ENCODE measurements at regions not wholly inside any gene's neighbourhood (a gene's known extent, or its start where the extent isn't known, plus 50 kb on each side); places are given as distances from the start of the nearest gene placed in this dataset.

DNA sequence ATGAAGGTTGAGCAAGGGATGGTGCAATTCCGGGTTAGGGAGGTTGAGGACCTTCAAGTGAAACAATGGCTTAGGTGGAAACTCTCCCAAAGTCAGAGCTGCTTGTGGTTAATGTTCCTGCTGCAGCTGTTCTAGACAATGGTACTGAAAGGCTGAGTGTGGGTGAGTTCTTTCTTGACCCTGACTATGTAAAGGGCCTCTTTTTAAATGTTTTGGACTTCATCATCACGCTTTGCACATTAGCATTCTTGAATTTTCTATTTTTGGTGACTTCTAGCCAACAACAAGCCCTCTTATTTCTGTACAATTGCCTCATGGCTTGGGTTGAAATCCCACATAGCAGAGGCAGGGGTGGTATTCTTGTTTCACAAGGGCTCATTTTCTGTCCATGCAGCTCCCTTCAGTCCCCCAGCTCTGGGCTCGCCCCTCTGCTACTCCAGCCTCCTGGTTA, 136.3 kb upstream of the ANKRD55 start:
- Histone ChIP-seq H3K9ac (ENCODE audit: low read depth in 2 of 2, low read length in 2 of 2) (no peak overlapping the region), H3K4me1 (no peaks in the 10 kb centered on the region), H3K4me3 (no peak overlapping the region), H3K9me3 (no peaks in the 10 kb centered on the region), H3K27me3 (no peaks in the 10 kb centered on the region), H3K27ac (no peak overlapping the region), H3K36me3 (no peaks in the 10 kb centered on the region)
- DNase-seq, result no peak
- TF ChIP-seq, protein P1, sequence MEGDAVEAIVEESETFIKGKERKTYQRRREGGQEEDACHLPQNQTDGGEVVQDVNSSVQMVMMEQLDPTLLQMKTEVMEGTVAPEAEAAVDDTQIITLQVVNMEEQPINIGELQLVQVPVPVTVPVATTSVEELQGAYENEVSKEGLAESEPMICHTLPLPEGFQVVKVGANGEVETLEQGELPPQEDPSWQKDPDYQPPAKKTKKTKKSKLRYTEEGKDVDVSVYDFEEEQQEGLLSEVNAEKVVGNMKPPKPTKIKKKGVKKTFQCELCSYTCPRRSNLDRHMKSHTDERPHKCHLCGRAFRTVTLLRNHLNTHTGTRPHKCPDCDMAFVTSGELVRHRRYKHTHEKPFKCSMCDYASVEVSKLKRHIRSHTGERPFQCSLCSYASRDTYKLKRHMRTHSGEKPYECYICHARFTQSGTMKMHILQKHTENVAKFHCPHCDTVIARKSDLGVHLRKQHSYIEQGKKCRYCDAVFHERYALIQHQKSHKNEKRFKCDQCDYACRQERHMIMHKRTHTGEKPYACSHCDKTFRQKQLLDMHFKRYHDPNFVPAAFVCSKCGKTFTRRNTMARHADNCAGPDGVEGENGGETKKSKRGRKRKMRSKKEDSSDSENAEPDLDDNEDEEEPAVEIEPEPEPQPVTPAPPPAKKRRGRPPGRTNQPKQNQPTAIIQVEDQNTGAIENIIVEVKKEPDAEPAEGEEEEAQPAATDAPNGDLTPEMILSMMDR (IDR thresholded peaks at IDR 0.05), result no peak
- intact Hi-C loops (cut with DNase I), result no loop called here

DNA sequence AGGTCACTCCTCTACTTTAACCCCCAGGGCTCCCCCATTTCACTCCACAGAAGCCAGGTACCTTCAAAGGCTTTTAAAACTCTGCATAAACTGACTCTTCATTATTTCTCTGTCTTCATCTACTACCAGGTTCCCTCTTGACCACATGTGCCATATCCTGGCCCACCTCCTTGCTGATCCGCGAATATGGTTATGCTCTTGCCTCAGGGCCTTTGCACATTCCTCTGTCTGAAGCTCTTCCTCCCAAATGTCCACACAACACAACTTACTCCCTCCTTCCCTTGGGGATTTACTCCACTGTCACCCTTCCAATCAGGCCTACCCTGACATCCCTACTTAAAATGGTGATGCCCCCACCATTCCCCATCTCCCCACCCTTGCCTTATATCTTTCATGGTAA, 134.6 kb upstream of the ANKRD55 start:
- Histone ChIP-seq H3K4me1 (no peaks in the 10 kb centered on the region), H3K9me3 (no peaks in the 10 kb centered on the region), H3K27ac (no peak overlapping the region), H3K36me3 (no peaks in the 10 kb centered on the region), H3K9ac (ENCODE audit: low read depth in 2 of 2, low read length in 2 of 2) (no peak overlapping the region), H3K27me3 (no peaks in the 10 kb centered on the region), H3K4me3 (no peak overlapping the region)
- DNase-seq, result no peak
- TF ChIP-seq, protein P1 (IDR thresholded peaks at IDR 0.05), result no peak
- intact Hi-C loops (cut with DNase I), result no loop called here

DNA sequence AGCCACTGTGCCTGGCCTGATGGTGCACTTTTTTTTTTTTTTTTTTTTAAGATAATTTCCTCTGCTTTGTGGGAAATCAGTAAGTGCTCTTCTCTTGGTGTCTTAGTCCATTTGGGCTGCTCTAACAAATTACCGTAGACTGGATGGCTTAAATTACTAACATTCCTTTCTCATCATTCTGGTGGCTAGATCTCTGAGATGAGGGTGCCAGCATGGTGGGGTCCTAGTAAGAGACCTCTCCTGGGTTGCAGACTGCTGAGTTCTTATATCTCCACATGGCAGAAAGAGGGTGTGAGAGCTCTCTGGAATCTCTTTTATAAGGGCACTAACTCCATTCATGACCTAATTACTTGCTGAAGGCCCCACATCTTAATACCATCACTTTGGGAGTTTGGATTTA, 133.9 kb upstream of the ANKRD55 start:
- intact Hi-C loops (cut with DNase I), result no loop called here
- Histone ChIP-seq H3K4me1 (no peaks in the 10 kb centered on the region), H3K9me3 (no peaks in the 10 kb centered on the region), H3K36me3 (no peaks in the 10 kb centered on the region), H3K27me3 (no peaks in the 10 kb centered on the region), H3K4me3 (no peak overlapping the region), H3K9ac (ENCODE audit: low read depth in 2 of 2, low read length in 2 of 2) (no peak overlapping the region), H3K27ac (no peak overlapping the region)
- no peak for DNase-seq
- TF ChIP-seq, protein P1 (IDR thresholded peaks at IDR 0.05), result no peak

DNA sequence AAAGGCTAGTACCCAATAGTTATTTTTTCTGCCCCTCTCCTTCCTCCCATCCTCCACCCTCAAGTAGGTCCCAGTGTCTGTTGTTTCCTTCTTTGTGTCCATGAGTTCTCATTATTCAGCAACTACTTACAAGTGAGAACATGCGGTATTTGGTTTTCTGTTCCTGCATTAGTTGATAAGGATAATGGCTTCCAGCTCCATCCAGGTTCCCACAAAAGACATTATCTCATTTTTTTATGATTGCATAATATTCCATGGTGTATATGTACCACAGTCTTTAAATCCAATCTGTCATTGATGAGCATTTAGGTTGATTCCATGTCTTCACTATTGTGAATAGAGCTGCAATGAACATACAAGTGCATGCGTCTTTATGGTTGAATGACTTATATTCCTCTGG, 128.3 kb upstream of the ANKRD55 start:
- Histone ChIP-seq H3K27ac (no peak overlapping the region), H3K9ac (ENCODE audit: low read depth in 2 of 2, low read length in 2 of 2) (no peak overlapping the region), H3K4me3 (no peak overlapping the region), H3K27me3 (no peaks in the 10 kb centered on the region), H3K9me3 (no peaks in the 10 kb centered on the region), H3K4me1 (no peaks in the 10 kb centered on the region), H3K36me3 (no peaks in the 10 kb centered on the region)
- DNase-seq, result no peak
- TF ChIP-seq, protein P1 (IDR thresholded peaks at IDR 0.05), result no peak
- intact Hi-C loops (cut with DNase I), result no loop called here

DNA sequence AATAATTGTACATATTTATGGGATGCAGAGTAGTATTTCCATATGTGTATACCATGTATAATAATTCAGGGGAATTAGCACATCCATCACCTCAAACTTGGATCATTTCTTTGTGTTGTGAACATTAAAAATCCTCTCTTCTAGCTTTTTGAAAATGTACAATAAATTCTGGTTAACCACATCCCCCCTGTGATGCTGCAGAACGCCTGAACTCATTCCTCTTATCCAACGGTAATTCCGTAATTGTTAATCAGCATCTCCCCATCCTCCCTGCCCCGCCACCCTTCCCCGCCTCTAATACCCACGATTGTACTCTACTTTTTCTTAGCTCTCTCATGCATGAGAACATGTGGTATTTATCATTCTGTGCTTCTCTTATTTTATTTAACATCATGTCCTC, 127.7 kb upstream of the ANKRD55 start:
- TF ChIP-seq, protein P1 (IDR thresholded peaks at IDR 0.05), result no peak
- Histone ChIP-seq H3K9me3 (no peaks in the 10 kb centered on the region), H3K27me3 (no peaks in the 10 kb centered on the region), H3K4me1 (no peaks in the 10 kb centered on the region), H3K4me3 (no peak overlapping the region), H3K36me3 (no peaks in the 10 kb centered on the region), H3K27ac (no peak overlapping the region), H3K9ac (ENCODE audit: low read depth in 2 of 2, low read length in 2 of 2) (no peak overlapping the region)
- intact Hi-C loops (cut with DNase I), result no loop called here
- no peak for DNase-seq

All from colonic mucosa (tissue), 4 donors.